Endothelial cell of umbilical vein (primary cell): ENCODE measurements at regions not wholly inside any gene's neighbourhood (a gene's known extent, or its start where the extent isn't known, plus 50 kb on each side); places are given as distances from the start of the nearest gene placed in this dataset.

Experiments
- BruUV-seq: library from RNA; stranded (reverse); fragments of 400-500 nt; replicated peaks from 2 replicates; lab custom pipeline; 2021; lab: Mats Ljungman, UMichigan
- CTCF ChIA-PET: fragments of 300-600, 350-600 bp; sonication (Branson Sonifier 250); formaldehyde crosslinking; loops from one replicate; lab custom pipeline; 2021; ENCODE audit warnings: antibody characterized with exemption, inconsistent platforms; lab: Charles Lee
- POLR2A ChIA-PET: fragments of 300-600, 350-600 bp; sonication (Branson Sonifier 250); formaldehyde crosslinking; loops from one replicate; lab custom pipeline; 2021; ENCODE audit warnings: antibody characterized with exemption, inconsistent platforms; lab: Charles Lee
- DNase-seq: peaks from one replicate; pipeline ENCODE4 v3.0.0-alpha.2; 2011; ENCODE audit warnings: low read depth, low spot score
- FAIRE-seq: peaks from 2 replicates; lab custom pipeline; 2011; peaks lifted over from hg19 to GRCh38; lab: Jason Lieb, UNC
- H2AFZ ChIP-seq: 2 replicates; pipeline ENCODE4 v1.6.0; 2012; ENCODE audit warnings: low read depth, low read length, control low read depth, inconsistent platforms
- H3K27ac ChIP-seq: 2 replicates; pipeline ENCODE4 v1.5.1; 2011; ENCODE audit warnings: low read depth, mild to moderate bottlenecking, control low read depth, low read length, moderate library complexity; ENCODE audit not compliant: insufficient read depth
- H3K27me3 ChIP-seq, 2 experiments: 2 replicates each; pipeline versions ENCODE4 v1.6.0 to v1.6.1; 2011; ENCODE audit warnings: low read length in 2 of 2, mixed read lengths in 1 of 2; ENCODE audit not compliant: control insufficient read depth in 2 of 2, insufficient read depth in 2 of 2
- H3K36me3 ChIP-seq, 2 experiments: 2 replicates in 1 of 2; 3 replicates in 1 of 2; pipeline ENCODE4 v1.5.1; 2011; ENCODE audit warnings: low read length in 2 of 2, mild to moderate bottlenecking in 1 of 2, moderate library complexity in 1 of 2; ENCODE audit not compliant: control insufficient read depth in 2 of 2, insufficient read depth in 2 of 2; ENCODE audit errors: extremely low read depth in 1 of 2
- H3K4me1 ChIP-seq: 3 replicates; pipeline ENCODE4 v1.5.1; 2011; ENCODE audit warnings: mild to moderate bottlenecking, low read length; ENCODE audit not compliant: control insufficient read depth, insufficient read depth; ENCODE audit errors: extremely low read depth
- H3K4me2 ChIP-seq: 2 replicates; pipeline ENCODE4 v1.6.1; 2011; ENCODE audit warnings: low read length, control low read depth, mixed read lengths; ENCODE audit not compliant: insufficient read depth
- H3K4me3 ChIP-seq, 3 experiments: fragments of 200-600 bp in 1 of 3; sonication (generic), shearing (Covaris generic) in 1 of 3; replicated peaks in 1 of 3; 2 replicates each; pipeline ENCODE4 v1.5.1; 2011 to 2016; ENCODE audit warnings: control low read depth in 3 of 3, low read length in 3 of 3, mild to moderate bottlenecking in 2 of 3, inconsistent platforms in 1 of 3, low read depth in 1 of 3, moderate library complexity in 1 of 3; ENCODE audit not compliant: insufficient read depth in 1 of 3
- H3K79me2 ChIP-seq: 2 replicates; pipeline ENCODE4 v1.6.0; 2012; ENCODE audit warnings: low read length, inconsistent platforms; ENCODE audit not compliant: control insufficient read depth, insufficient read depth
- H3K9ac ChIP-seq: replicated peaks from 2 replicates; pipeline ENCODE3; 2011; ENCODE audit warnings: low read length, control low read depth; ENCODE audit not compliant: insufficient read depth; ENCODE audit errors: extremely low read depth
- H3K9me1 ChIP-seq: replicated peaks from 3 replicates; pipeline ENCODE4 v1.6.0; 2011; ENCODE audit warnings: mild to moderate bottlenecking, low read length; ENCODE audit not compliant: control insufficient read depth, insufficient read depth; ENCODE audit errors: extremely low read depth
- H3K9me3 ChIP-seq: replicated peaks from 2 replicates; pipeline ENCODE4 v1.5.1; 2012; ENCODE audit warnings: low read length, inconsistent platforms; ENCODE audit not compliant: control insufficient read depth, insufficient read depth
- H4K20me1 ChIP-seq: replicated peaks from 2 replicates; pipeline ENCODE3; 2011; ENCODE audit warnings: mild to moderate bottlenecking, low read length; ENCODE audit not compliant: control insufficient read depth, insufficient read depth; ENCODE audit errors: extremely low read depth
- EZH2 ChIP-seq: IDR thresholded peaks from 2 replicates; pipeline ENCODE4 v1.6.1; 2012; ENCODE audit warnings: borderline replicate concordance, low read depth, mild to moderate bottlenecking, moderate library complexity, low read length, inconsistent platforms; ENCODE audit not compliant: severe bottlenecking
- FOS ChIP-seq: IDR thresholded peaks from 2 replicates; pipeline ENCODE4 v1.6.1; 2011; ENCODE audit warnings: mild to moderate bottlenecking, low read length, moderate library complexity, borderline replicate concordance; ENCODE audit not compliant: insufficient read depth
- GATA2 ChIP-seq: IDR thresholded peaks from 2 replicates; pipeline ENCODE4 v1.7.0; 2011; ENCODE audit warnings: low read depth, mild to moderate bottlenecking, moderate library complexity, mixed read lengths, low read length; ENCODE audit not compliant: insufficient read length, insufficient read depth
- JUN ChIP-seq: IDR thresholded peaks from 2 replicates; pipeline ENCODE4 v1.6.1; 2011; ENCODE audit warnings: borderline replicate concordance, low read depth; ENCODE audit not compliant: insufficient read length, insufficient read depth
- MAX ChIP-seq: IDR thresholded peaks from 2 replicates; pipeline ENCODE4 v1.6.1; 2011; ENCODE audit not compliant: insufficient read depth, insufficient read length
- MYC ChIP-seq: IDR thresholded peaks from one replicate; pipeline ENCODE4 v1.6.1; 2011; ENCODE audit warnings: mild to moderate bottlenecking, low read depth, low read length
- POLR2A ChIP-seq: IDR thresholded peaks from 2 replicates; pipeline ENCODE4 v1.6.1; 2012; ENCODE audit warnings: low read depth, mild to moderate bottlenecking, control low read depth, low read length
- POLR2AphosphoS5 ChIP-seq: IDR thresholded peaks from 2 replicates; pipeline ENCODE4 v1.6.1; 2012; ENCODE audit warnings: low read depth, mild to moderate bottlenecking, control low read depth, low read length, moderate library complexity; ENCODE audit not compliant: insufficient read depth
- dilution Hi-C: fragments of 300-500 bp; cut with MboI; formaldehyde crosslinking; loops from one replicate; pipeline ENCODE4 v1.15.0; 2019; ENCODE audit warnings: low sequenced_read_pairs; ENCODE audit not compliant: extremely low pct_ligation_motif_present
- intact Hi-C: fragments of 100-400 bp; cut with micrococcal nuclease; formaldehyde crosslinking; loops from one replicate; pipeline ENCODE4 v1.10.0; 2022
- TF ChIP-seq, protein P1 (sequence below), 2 donors: IDR thresholded peaks; 1 replicate in 1 of 2; 2 replicates in 1 of 2; pipeline ENCODE4 v1.5.1; 2011; ENCODE audit warnings: low read length in 2 of 2, mild to moderate bottlenecking in 2 of 2, moderate library complexity in 2 of 2, control low read depth in 1 of 2, inconsistent platforms in 1 of 2, low read depth in 1 of 2; ENCODE audit not compliant: insufficient read depth in 1 of 2; ENCODE audit errors: extremely low read depth in 1 of 2

DNA sequence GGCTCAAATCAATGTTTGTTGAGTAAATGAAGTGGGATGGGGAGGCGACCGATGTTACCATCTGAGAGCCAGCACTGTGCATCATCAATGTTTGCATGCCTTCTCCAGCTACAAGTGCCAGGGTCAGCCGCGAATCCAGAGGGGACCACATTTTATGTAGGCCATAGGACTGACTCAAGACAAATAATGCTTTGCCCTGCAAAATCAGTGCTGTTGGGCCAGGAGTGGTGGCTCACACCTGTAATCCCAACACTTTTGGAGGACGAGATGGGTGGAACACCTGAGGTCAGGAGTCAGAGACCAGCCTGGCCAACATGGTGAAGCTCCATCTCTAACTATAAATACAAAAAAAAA lies 53.1 kb upstream of the WSB1 start:
- TF ChIP-seq GATA2 (no peak), FOS (no peak), POLR2A (no peak), EZH2 (no peak), MAX (no peak), MYC (no peak), POLR2AphosphoS5 (no peak), JUN (no peak)
- TF ChIP-seq, protein P1, sequence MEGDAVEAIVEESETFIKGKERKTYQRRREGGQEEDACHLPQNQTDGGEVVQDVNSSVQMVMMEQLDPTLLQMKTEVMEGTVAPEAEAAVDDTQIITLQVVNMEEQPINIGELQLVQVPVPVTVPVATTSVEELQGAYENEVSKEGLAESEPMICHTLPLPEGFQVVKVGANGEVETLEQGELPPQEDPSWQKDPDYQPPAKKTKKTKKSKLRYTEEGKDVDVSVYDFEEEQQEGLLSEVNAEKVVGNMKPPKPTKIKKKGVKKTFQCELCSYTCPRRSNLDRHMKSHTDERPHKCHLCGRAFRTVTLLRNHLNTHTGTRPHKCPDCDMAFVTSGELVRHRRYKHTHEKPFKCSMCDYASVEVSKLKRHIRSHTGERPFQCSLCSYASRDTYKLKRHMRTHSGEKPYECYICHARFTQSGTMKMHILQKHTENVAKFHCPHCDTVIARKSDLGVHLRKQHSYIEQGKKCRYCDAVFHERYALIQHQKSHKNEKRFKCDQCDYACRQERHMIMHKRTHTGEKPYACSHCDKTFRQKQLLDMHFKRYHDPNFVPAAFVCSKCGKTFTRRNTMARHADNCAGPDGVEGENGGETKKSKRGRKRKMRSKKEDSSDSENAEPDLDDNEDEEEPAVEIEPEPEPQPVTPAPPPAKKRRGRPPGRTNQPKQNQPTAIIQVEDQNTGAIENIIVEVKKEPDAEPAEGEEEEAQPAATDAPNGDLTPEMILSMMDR (IDR thresholded peaks at IDR 0.05; ENCODE audit: extremely low read depth in 1 of 2, insufficient read depth in 1 of 2, low read depth in 1 of 2, low read length in 2 of 2) = no peak
- H3K27me3 ChIP-seq = no peaks in the 10 kb centered on the region
- H2AFZ ChIP-seq = no peak overlapping the region
- H3K79me2 ChIP-seq = no peaks in the 10 kb centered on the region
- no peak for FAIRE-seq
- no peaks in the 10 kb centered on the region for H4K20me1 ChIP-seq
- H3K9me3 ChIP-seq = no peaks in the 10 kb centered on the region
- dilution Hi-C loops (no loop called here), intact Hi-C loops (no loop called here)
- ChIA-PET POLR2A (interaction anchor here (0.6 to 1.3 kb wide), 3 partner anchors 53 to 298 kb away, joined by 3 to 4 read pairs (median 3); no protein-coding TSS in a partner anchor), CTCF (interaction anchor here (0.9 to 6.1 kb wide), 7 partner anchors 43 to 361 kb away, joined by 3 to 121 read pairs (median 4); partner anchors contain the start of gene WSB1)
- no peak overlapping the region for H3K9ac ChIP-seq
- no peak overlapping the region for H3K27ac ChIP-seq
- no peaks in the 10 kb centered on the region for H3K9me1 ChIP-seq
- peaks cover 13% of the 10 kb centered on the region for H3K4me1 ChIP-seq
- H3K4me3 ChIP-seq = no peak overlapping the region
- no peak for DNase-seq
- no TSS peak for BruUV-seq
- no peak overlapping the region for H3K4me2 ChIP-seq
- no peaks in the 10 kb centered on the region for H3K36me3 ChIP-seq
